ENCODE measurements at regions not wholly inside any gene's neighbourhood (a gene's known extent, or its start where the extent isn't known, plus 50 kb on each side); places are given as distances from the start of the nearest gene placed in this dataset.

GRCh38 chr2:149787206-149787605 lies 199.6 kb upstream of the MMADHC start:
- TF ChIP-seq CTCF (IDR thresholded peaks at IDR 0.05) (no peak), POLR2A (IDR thresholded peaks at IDR 0.05) (no peak)

Measured in esophagus squamous epithelium (tissue), 4 donors.